Smooth muscle cell of the brain vasculature (primary cell): ENCODE measurements at regions not wholly inside any gene's neighbourhood (a gene's known extent, or its start where the extent isn't known, plus 50 kb on each side); places are given as distances from the start of the nearest gene placed in this dataset.

Experiments used
- DNase-seq: peaks from one replicate; pipeline ENCODE4 v3.0.0-alpha.2; 2012; ENCODE audit warnings: low read depth, low spot score

GRCh38 chr4:15270201-15270600 is 157.6 kb upstream of the C1QTNF7 start:
- no peak for DNase-seq

GRCh38 chr4:15286041-15286440 is 141.8 kb upstream of the C1QTNF7 start:
- no peak for DNase-seq

- DNase-seq: no peak
Measured at GRCh38 chr4:15291122-15291521, 136.7 kb upstream of the C1QTNF7 start.

GRCh38 chr4:15293711-15294110 is 134.1 kb upstream of the C1QTNF7 start:
- no peak for DNase-seq

- no peak for DNase-seq
Measured at GRCh38 chr4:15294202-15294601, 133.6 kb upstream of the C1QTNF7 start.

GRCh38 chr4:15294832-15295231 is 133.0 kb upstream of the C1QTNF7 start:
- no peak for DNase-seq

GRCh38 chr4:15295421-15296162 is 132.2 kb upstream of the C1QTNF7 start:
- no peak for DNase-seq

- no peak for DNase-seq
Measured at GRCh38 chr4:15297344-15297743, 130.5 kb upstream of the C1QTNF7 start.

GRCh38 chr4:15299627-15300026 is 128.2 kb upstream of the C1QTNF7 start:
- DNase-seq: no peak

- peak; percentile 24 for DNase-seq
Measured at GRCh38 chr4:15303052-15303641, 124.7 kb upstream of the C1QTNF7 start.

GRCh38 chr4:15314974-15315373 is 112.9 kb upstream of the C1QTNF7 start:
- DNase-seq: no peak

- DNase-seq: no peak
Measured at GRCh38 chr4:15317246-15317645, 110.6 kb upstream of the C1QTNF7 start.

GRCh38 chr4:15318621-15319348 is 109.0 kb upstream of the C1QTNF7 start:
- no peak for DNase-seq

GRCh38 chr4:15320121-15320678 is 107.6 kb upstream of the C1QTNF7 start:
- DNase-seq: no peak

- DNase-seq: no peak
Measured at GRCh38 chr4:15322006-15322405, 105.8 kb upstream of the C1QTNF7 start.

GRCh38 chr4:15325987-15326386 is 101.8 kb upstream of the C1QTNF7 start:
- DNase-seq: no peak

GRCh38 chr4:15327311-15328298 is 100.2 kb upstream of the C1QTNF7 start:
- DNase-seq: peak; percentile 56

GRCh38 chr4:15331930-15332329 is 95.9 kb upstream of the C1QTNF7 start:
- DNase-seq: no peak

- no peak for DNase-seq
Measured at GRCh38 chr4:15332377-15332776, 95.5 kb upstream of the C1QTNF7 start.

- no peak for DNase-seq
Measured at GRCh38 chr4:15333692-15334633, 93.9 kb upstream of the C1QTNF7 start.
